ENCODE measurements at regions not wholly inside any gene's neighbourhood (a gene's known extent, or its start where the extent isn't known, plus 50 kb on each side); places are given as distances from the start of the nearest gene placed in this dataset.

DNA sequence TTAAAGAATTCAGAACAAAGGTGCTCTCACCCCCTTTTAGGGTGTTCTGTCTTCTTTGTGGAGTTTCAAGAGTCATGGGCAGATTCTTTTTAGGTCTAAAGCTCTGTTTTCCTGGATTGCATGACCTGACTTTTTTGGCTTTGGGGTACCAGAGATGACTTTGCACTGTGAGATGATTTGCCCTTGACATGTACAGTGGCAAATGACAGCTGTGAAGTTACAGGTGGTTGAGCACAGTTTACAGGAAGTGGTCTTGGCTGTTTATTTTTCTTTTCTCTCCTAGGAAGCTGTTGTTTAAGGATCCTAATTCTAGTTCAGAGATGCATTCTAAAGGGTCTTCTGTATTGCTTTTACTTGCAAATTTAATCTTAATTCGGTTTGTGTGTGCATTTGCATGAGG lies 83.8 kb upstream of the METAP2 start:
- no peak for TF ChIP-seq CTCF (conservative IDR thresholded peaks at IDR 0.05)
- peaks cover 12% of the 10 kb centered on the region for H3K9me3 Mint-ChIP-seq
- no peak overlapping the region for H3K27ac Mint-ChIP-seq (ENCODE audit: unreplicated experiment)
- no peaks in the 10 kb centered on the region for H3K4me1 Mint-ChIP-seq
- no peak for DNase-seq (ENCODE audit: low read depth, low spot score)
- no peak overlapping the region for H3K4me3 Mint-ChIP-seq
- peaks cover 6% of the 10 kb centered on the region for H3K36me3 Mint-ChIP-seq (ENCODE audit: low read depth)
- peaks cover 6% of the 10 kb centered on the region for H3K27me3 Mint-ChIP-seq (ENCODE audit: low read depth)

DNA sequence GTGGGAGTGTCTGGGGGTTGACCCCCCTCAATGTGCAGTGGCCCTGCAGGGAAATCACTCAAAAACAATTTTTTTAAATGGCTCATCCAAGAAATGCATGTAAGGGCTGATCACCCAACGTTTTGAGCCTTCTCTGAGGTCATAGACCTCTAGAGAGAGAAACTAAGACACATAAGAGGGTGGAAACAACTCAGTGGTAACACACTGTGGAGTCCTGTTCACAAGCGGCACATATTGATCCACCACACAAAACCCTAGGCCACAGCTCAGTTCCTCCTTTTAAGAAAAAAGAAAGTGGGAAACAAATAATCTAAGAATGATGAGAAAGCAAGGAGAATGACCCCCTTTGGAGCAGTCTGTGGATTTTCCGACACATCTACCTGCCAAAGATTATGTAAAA lies 83.0 kb upstream of the METAP2 start:
- peaks cover 15% of the 10 kb centered on the region for H3K9me3 Mint-ChIP-seq
- H3K27me3 Mint-ChIP-seq (ENCODE audit: low read depth): peaks cover 11% of the 10 kb centered on the region
- H3K4me3 Mint-ChIP-seq: no peak overlapping the region
- H3K36me3 Mint-ChIP-seq (ENCODE audit: low read depth): peaks cover 6% of the 10 kb centered on the region
- H3K27ac Mint-ChIP-seq (ENCODE audit: unreplicated experiment): no peak overlapping the region
- H3K4me1 Mint-ChIP-seq: no peaks in the 10 kb centered on the region
- TF ChIP-seq CTCF (conservative IDR thresholded peaks at IDR 0.05): no peak
- no peak for DNase-seq (ENCODE audit: low read depth, low spot score)

DNA sequence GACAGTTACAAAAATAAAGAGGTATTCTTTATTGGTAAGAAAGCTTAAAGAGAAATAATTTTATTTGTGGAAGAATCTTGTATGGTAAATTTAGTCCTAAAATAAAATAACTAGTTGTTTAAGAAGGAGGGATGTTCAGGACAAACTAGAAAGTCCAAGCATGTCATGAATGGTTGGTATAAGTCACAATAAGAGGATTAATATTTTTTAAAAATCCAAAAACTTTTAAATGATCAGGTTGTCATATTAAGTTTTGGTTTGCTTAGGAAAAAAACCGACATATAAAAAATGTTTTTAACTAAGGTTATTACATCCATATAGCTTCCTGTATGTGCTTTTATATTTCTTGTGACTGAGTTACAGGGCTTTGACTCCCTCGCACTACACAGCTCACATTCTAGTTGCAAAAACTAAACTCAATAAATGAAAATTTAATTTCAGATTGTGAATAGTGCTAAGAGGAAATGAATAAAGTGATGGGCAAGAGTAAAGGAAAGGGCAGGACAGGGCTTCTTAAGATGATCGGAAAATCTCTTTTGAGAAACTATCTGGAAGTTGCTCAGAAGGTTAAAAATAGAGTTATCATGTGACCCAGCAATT lies 80.7 kb upstream of the METAP2 start:
- Mint-ChIP-seq H3K36me3 (ENCODE audit: low read depth) (peaks cover 6% of the 10 kb centered on the region), H3K27ac (ENCODE audit: unreplicated experiment) (no peak overlapping the region), H3K27me3 (ENCODE audit: low read depth) (peaks cover 27% of the 10 kb centered on the region), H3K4me3 (no peak overlapping the region), H3K4me1 (no peaks in the 10 kb centered on the region), H3K9me3 (peaks cover 11% of the 10 kb centered on the region)
- DNase-seq (ENCODE audit: low read depth, low spot score): no peak
- no peak for TF ChIP-seq CTCF (conservative IDR thresholded peaks at IDR 0.05)

GRCh38 chr12:95395696-95396095 lies 78.3 kb upstream of the METAP2 start:
- DNase-seq (ENCODE audit: low read depth, low spot score): no peak
- H3K36me3 Mint-ChIP-seq (ENCODE audit: low read depth): peaks cover 4% of the 10 kb centered on the region
- peaks cover 28% of the 10 kb centered on the region for H3K27me3 Mint-ChIP-seq (ENCODE audit: low read depth)
- TF ChIP-seq CTCF (conservative IDR thresholded peaks at IDR 0.05): no peak
- H3K9me3 Mint-ChIP-seq: peaks cover 14% of the 10 kb centered on the region
- no peak overlapping the region for H3K27ac Mint-ChIP-seq (ENCODE audit: unreplicated experiment)
- no peaks in the 10 kb centered on the region for H3K4me1 Mint-ChIP-seq
- H3K4me3 Mint-ChIP-seq: no peak overlapping the region

DNA sequence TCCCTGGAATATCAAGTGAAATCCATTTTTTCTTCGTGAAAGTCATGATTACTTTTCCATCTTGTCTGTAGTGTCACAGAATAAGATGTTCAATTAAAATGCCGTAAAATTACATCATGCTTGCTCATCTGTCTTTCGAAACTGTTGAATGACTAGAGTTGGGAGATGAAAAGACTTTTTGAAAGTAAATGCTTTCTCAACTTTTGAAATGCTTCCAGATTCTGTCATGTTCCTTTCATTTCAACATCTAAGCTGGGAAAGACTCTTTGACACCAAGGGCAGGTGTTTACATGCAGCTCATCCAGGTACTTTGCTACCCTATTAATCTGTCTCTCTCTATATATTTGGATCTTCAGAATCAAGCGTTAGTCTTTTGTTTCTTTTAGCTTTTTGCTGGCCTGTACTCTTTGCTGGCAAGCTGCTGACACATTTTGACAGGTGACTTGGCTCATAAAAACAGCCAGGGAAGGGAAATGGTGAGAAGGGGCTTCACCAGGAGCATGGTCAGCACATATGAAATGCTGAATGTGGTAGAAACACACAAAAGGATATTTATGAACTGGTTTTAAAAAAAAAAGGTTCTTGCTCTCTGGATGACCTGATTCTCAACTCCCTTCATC lies 77.0 kb upstream of the METAP2 start:
- Mint-ChIP-seq H3K9me3 (peaks cover 10% of the 10 kb centered on the region), H3K36me3 (ENCODE audit: low read depth) (peaks cover 4% of the 10 kb centered on the region), H3K27me3 (ENCODE audit: low read depth) (peaks cover 32% of the 10 kb centered on the region), H3K4me3 (no peak overlapping the region), H3K4me1 (no peaks in the 10 kb centered on the region), H3K27ac (ENCODE audit: unreplicated experiment) (no peak overlapping the region)
- DNase-seq (ENCODE audit: low read depth, low spot score): no peak
- no peak for TF ChIP-seq CTCF (conservative IDR thresholded peaks at IDR 0.05)

Measured in neural crest cell (in vitro differentiated cells).